OCI-LY1 (cell line): ENCODE measurements at regions not wholly inside any gene's neighbourhood (a gene's known extent, or its start where the extent isn't known, plus 50 kb on each side); places are given as distances from the start of the nearest gene placed in this dataset.

Experiments used
- EZH2 ChIP-seq: fragments of 200-600 bp; sonication (generic), shearing (Covaris generic); IDR thresholded peaks from 2 replicates; pipeline ENCODE4 v1.8.0; 2017; ENCODE audit warnings: borderline replicate concordance, mixed run types, mild to moderate bottlenecking, antibody characterized with exemption, low read length, moderate library complexity, mixed read lengths
- TF ChIP-seq, protein P1 (sequence below): fragments of 200-600 bp; sonication (generic), shearing (Covaris generic); IDR thresholded peaks from 2 replicates; pipeline ENCODE4 v1.5.1; 2017; ENCODE audit warnings: mild to moderate bottlenecking, antibody characterized with exemption, low read length, moderate library complexity, mixed read lengths

DNA sequence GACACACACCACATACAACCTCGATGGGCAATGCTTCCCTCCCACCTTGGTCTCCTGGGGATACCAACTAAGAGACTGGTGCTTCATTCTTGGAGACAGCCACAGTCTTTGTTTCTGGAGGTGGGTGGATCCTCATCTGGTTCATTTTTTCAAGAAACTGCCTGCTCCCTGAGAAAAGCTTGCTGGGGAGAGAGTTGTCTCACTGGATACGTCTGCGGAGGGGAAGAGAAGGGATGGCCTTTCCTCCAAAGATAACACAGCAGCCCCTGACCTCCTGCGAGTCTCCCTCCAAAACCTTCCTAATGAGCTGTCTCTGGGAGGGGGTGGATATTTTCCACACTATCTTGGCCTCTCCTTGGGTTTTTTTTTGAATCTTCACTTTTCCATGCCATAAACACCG, 221.2 kb downstream of the SOX9 start:
- TF ChIP-seq, protein P1, sequence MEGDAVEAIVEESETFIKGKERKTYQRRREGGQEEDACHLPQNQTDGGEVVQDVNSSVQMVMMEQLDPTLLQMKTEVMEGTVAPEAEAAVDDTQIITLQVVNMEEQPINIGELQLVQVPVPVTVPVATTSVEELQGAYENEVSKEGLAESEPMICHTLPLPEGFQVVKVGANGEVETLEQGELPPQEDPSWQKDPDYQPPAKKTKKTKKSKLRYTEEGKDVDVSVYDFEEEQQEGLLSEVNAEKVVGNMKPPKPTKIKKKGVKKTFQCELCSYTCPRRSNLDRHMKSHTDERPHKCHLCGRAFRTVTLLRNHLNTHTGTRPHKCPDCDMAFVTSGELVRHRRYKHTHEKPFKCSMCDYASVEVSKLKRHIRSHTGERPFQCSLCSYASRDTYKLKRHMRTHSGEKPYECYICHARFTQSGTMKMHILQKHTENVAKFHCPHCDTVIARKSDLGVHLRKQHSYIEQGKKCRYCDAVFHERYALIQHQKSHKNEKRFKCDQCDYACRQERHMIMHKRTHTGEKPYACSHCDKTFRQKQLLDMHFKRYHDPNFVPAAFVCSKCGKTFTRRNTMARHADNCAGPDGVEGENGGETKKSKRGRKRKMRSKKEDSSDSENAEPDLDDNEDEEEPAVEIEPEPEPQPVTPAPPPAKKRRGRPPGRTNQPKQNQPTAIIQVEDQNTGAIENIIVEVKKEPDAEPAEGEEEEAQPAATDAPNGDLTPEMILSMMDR = no peak
- no peak for TF ChIP-seq EZH2
